SK-N-SH (cell line): ENCODE measurements at regions not wholly inside any gene's neighbourhood (a gene's known extent, or its start where the extent isn't known, plus 50 kb on each side); places are given as distances from the start of the nearest gene placed in this dataset.

Source experiments
- CTCF ChIP-seq: fragments of 200-600 bp; sonication (generic); IDR thresholded peaks from 2 replicates; pipeline ENCODE4 v1.6.1; 2017; ENCODE audit warnings: antibody characterized with exemption, mild to moderate bottlenecking, moderate library complexity
- EP300 ChIP-seq, 2 experiments: IDR thresholded peaks; 2 replicates each; pipeline versions ENCODE4 v1.4.0 to v1.6.1; 2012; ENCODE audit warnings: borderline replicate concordance in 1 of 2, low read depth in 1 of 2, low read length in 1 of 2
- POLR2AphosphoS5 ChIP-seq: IDR thresholded peaks from 2 replicates; pipeline ENCODE4 v1.6.1; 2012; ENCODE audit warnings: low read depth, low read length
- RAD21 ChIP-seq: IDR thresholded peaks from 2 replicates; pipeline ENCODE4 v1.6.1; 2012; ENCODE audit warnings: mild to moderate bottlenecking, low read length
- RXRA ChIP-seq: IDR thresholded peaks from 2 replicates; pipeline ENCODE4 v1.4.0; 2012; ENCODE audit warnings: low read depth, mild to moderate bottlenecking, borderline replicate concordance
- TAF1 ChIP-seq: IDR thresholded peaks from 2 replicates; pipeline ENCODE4 v1.6.1; 2012; ENCODE audit warnings: low read depth, mild to moderate bottlenecking, low read length, moderate library complexity, borderline replicate concordance
- TCF12 ChIP-seq: IDR thresholded peaks from 2 replicates; pipeline ENCODE4 v1.4.0; 2012
- TF ChIP-seq, protein P1 (sequence below): IDR thresholded peaks from 2 replicates; pipeline ENCODE4 v1.6.1; 2012; ENCODE audit warnings: mild to moderate bottlenecking, low read depth, low read length, moderate library complexity

DNA sequence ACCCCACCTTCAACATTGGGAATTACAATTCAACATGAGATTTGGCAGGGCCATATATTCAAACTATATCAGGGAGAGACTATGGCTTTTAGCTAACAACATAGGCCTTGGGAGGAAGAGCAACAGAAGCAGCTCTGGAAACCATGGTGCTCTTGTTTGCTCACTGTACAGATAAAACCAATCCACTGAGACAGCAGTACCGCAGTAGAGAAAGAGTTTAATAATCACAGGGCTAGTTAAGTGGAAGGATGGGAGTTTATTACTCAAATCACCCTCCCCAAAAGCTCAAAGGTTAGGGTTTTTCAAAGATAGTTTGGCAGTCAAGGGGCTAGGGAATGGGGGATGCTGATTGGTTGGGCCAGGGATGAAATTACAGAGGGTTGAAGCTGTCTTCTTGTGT lies 52.7 kb upstream of the CRHR1 start:
- TF ChIP-seq CTCF (no peak), POLR2AphosphoS5 (no peak), RXRA (no peak), TAF1 (no peak), RAD21 (no peak), TCF12 (no peak), EP300 (IDR thresholded peaks at IDR 0.05; ENCODE audit: borderline replicate concordance in 1 of 2, low read depth in 1 of 2, low read length in 1 of 2) (no peak)
- TF ChIP-seq, protein P1, sequence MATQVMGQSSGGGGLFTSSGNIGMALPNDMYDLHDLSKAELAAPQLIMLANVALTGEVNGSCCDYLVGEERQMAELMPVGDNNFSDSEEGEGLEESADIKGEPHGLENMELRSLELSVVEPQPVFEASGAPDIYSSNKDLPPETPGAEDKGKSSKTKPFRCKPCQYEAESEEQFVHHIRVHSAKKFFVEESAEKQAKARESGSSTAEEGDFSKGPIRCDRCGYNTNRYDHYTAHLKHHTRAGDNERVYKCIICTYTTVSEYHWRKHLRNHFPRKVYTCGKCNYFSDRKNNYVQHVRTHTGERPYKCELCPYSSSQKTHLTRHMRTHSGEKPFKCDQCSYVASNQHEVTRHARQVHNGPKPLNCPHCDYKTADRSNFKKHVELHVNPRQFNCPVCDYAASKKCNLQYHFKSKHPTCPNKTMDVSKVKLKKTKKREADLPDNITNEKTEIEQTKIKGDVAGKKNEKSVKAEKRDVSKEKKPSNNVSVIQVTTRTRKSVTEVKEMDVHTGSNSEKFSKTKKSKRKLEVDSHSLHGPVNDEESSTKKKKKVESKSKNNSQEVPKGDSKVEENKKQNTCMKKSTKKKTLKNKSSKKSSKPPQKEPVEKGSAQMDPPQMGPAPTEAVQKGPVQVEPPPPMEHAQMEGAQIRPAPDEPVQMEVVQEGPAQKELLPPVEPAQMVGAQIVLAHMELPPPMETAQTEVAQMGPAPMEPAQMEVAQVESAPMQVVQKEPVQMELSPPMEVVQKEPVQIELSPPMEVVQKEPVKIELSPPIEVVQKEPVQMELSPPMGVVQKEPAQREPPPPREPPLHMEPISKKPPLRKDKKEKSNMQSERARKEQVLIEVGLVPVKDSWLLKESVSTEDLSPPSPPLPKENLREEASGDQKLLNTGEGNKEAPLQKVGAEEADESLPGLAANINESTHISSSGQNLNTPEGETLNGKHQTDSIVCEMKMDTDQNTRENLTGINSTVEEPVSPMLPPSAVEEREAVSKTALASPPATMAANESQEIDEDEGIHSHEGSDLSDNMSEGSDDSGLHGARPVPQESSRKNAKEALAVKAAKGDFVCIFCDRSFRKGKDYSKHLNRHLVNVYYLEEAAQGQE, result no peak
